PC-3 (cell line): ENCODE measurements at regions not wholly inside any gene's neighbourhood (a gene's known extent, or its start where the extent isn't known, plus 50 kb on each side); places are given as distances from the start of the nearest gene placed in this dataset.

ENCODE experiments used
- CTCF ChIP-seq: fragments of 300-600 bp; sonication (generic); conservative IDR thresholded peaks from 2 replicates; pipeline ENCODE4 v1.5.1; 2017; ENCODE audit warnings: antibody characterized with exemption, low read depth, mild to moderate bottlenecking, low read length
- EZH2 ChIP-seq: fragments of 300-600 bp; sonication (generic); IDR thresholded peaks from one replicate; pipeline ENCODE4 v1.6.1; 2017; ENCODE audit warnings: antibody characterized with exemption, mild to moderate bottlenecking, low read length; ENCODE audit not compliant: unreplicated experiment
- EZH2phosphoT487 ChIP-seq: fragments of 300-600 bp; sonication (generic); IDR thresholded peaks from 2 replicates; pipeline ENCODE4 v1.6.1; 2018; ENCODE audit warnings: mild to moderate bottlenecking, antibody characterized with exemption, low read length, borderline replicate concordance

GRCh38 chr7:33771422-33771821 lies 133.9 kb upstream of the BMPER start:
- TF ChIP-seq CTCF (no peak), EZH2 (no peak), EZH2phosphoT487 (no peak)
